NCI-H2029 (cell line): ENCODE measurements at regions not wholly inside any gene's neighbourhood (a gene's known extent, or its start where the extent isn't known, plus 50 kb on each side); places are given as distances from the start of the nearest gene placed in this dataset.
A peak's percentile ranks its signal among the peaks of the same experiment; 100 is the strongest.
"Not testable (repeated sequence)": the region's sequence is repeated elsewhere in the genome, so short reads cannot be mapped to it uniquely, and the experiment has no call there.

Experiments
- DNase-seq: peaks from one replicate; lab custom pipeline; 2025; lab: John Stamatoyannopoulos, UW

DNA sequence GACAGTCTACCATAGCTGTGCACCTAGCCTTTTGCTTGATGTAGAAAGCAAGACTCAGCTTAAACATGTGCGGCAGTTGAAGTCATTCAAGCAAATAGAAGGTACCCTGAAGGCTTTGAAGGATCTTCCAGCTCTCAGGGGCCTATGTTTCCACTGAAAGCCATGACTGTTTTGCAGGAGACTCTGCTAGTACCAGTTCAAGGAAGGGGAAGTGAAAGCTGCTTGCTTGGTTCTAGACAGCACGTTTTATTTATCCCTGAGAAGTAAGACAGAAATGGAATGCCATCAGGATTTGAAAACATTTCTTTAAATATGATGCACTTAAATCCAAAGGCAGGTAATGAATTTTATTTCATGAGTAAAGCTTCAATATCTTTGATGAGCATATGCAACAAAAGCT, 311.4 kb downstream of the PDCD6IP start:
- DNase-seq, result no peak

GRCh38 chr3:34111361-34111760, 312.9 kb downstream of the PDCD6IP start:
- no peak for DNase-seq

DNA sequence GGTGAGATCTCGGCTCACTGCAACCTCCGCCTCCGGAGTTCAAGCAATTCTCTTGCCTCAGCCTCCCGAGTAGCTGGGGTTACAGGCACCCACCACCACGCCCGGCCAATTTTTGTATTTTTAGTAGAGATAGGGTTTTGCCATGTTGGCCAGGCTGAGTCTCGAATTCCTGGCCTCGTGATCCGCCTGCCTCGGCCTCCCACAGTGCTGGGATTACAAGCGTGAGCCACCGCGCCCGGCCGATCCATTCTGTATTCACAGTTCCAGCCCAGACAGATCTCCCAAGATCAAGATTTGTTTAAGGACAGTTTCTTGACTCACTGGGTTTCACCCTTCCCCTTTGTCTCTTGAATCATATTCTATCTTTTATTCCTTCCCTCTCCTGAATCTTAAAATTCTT, 313.8 kb downstream of the PDCD6IP start:
- not testable (repeated sequence) for DNase-seq

- no peak for DNase-seq
Observed at GRCh38 chr3:34131091-34131490, 332.7 kb downstream of the PDCD6IP start.

GRCh38 chr3:34132069-34132692, 333.8 kb downstream of the PDCD6IP start:
- DNase-seq, result no peak

GRCh38 chr3:34139566-34139965, 341.1 kb downstream of the PDCD6IP start:
- DNase-seq, result no peak

DNA sequence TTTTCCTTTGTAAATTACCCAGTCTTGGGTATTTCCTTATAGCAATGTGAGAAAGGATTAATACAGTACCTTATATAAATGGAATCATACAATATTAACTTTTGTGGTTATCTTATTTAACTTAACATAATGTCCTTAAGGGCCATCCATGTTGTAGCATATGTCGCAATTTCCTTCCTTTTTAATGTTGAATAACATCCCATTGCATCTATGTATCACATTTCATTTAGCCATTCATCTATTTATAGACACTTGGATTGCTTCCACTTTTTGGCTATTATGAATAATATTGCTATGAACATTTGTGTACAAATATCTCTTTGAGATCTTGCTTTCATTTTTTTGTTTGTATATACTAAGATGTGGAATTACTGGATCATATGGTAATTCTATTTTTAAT, 342.2 kb downstream of the PDCD6IP start:
- DNase-seq, result peak; percentile 32

DNA sequence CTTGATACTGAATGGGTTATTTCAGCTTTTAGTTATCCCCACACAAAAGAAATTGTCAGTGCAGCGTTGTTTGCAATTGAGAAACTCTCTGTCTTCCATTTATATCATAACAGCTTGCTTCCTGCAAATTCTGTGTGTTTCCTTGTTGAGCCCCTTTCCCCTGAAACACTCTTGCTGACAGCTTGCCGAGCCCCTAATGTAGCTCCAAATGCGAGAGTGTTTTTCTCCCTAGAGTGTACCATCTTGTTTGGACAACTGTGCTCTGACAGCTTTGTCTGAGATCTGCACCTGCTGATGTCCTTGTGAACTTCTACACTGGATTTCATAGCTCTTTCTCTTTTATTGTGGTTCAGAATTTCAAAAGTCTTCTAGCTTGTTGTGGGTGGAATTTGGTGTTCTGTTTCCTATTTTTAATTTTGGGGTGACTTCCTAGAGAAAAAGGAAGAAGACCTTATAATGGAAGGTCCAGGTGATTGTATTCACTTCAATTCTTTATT, 343.5 kb downstream of the PDCD6IP start:
- no peak for DNase-seq

DNA sequence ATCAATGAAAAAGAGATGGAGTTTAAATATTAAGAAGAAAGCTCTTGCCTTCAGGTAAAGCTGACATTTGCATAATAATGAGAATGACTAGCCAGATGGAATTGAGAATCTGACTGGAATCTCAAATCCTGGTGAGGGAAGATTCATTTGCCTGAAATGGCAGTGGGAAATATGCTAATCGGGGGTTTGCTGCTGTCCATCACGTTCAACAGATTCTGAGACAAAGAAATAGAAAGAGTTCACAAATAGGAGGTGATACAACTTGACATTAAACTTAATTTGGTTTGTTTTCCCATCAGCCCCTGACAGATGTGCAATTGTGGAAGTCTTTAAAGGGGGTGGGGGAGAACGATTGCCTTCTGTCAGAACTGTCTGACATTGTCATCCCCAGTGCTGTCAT, 347.4 kb downstream of the PDCD6IP start:
- DNase-seq, result no peak

- no peak for DNase-seq
Observed at GRCh38 chr3:34146596-34146995, 348.2 kb downstream of the PDCD6IP start.

DNA sequence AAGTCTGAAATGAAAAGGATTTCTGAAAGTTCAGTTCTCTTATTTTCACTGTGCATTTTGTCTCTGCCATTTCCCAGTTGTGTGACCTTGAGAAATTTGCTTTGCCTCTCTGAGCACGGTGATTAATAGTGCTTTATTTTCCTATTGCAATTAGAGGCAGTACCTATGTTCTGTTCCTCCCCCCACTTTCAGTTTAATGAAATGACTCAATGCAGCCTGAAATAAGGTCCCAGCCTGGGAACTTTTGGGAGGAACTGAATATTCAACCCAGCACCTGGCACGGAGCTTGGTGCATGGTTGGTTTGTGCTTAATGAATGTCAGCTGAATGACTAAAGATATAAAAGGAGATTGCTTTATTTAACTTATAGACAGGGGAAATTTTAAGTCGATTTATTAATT, 352.6 kb downstream of the PDCD6IP start:
- no peak for DNase-seq

DNA sequence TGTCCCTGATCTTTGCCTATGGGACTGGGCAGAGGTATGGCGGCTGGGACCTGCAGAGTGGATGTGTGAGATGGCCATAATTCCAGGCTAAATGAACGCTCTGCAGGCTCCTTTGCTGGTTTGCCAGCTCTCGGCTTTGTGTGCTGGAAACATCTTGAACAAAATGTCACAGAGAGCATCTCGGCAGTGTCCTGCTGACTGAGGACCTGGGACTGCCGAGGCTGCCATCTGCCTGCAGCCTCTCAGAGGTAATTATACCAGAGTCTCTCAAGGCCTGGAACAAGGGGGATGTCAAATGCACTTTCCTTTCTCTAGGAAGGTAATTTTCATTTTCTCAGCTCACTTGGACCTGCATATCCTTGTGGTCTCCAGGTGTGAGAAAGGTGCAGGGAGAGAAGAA, 354.2 kb downstream of the PDCD6IP start:
- DNase-seq, result no peak

DNA sequence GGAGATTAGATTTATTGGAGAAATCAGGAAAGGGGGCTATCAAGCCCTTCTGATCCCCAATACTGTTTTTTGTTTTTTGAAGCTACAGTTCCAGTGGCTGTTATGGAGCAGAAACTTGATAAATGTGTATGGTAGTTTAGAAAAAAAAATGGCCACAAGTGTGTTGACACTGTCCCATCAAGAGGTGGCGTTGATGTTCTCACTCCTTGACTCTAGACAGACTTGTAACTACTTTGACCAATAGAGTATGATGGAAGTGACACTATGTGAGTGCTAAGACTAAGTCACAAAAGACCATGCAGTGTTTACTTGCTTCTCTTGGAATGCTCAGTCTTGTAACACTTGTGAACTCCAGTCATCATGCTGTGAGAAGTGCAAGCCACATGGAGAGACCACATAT, 356.7 kb downstream of the PDCD6IP start:
- no peak for DNase-seq

- DNase-seq, result no peak
Observed at GRCh38 chr3:34155666-34156065, 357.2 kb downstream of the PDCD6IP start.

GRCh38 chr3:34157491-34157890, 359.1 kb downstream of the PDCD6IP start:
- no peak for DNase-seq

- DNase-seq, result no peak
Observed at GRCh38 chr3:34159613-34160420, 361.4 kb downstream of the PDCD6IP start.

GRCh38 chr3:34169636-34170035, 371.2 kb downstream of the PDCD6IP start:
- not testable (repeated sequence) for DNase-seq

- DNase-seq, result no peak
Observed at GRCh38 chr3:34174740-34175139, 376.3 kb downstream of the PDCD6IP start.

GRCh38 chr3:34175636-34176176, 377.3 kb downstream of the PDCD6IP start:
- no peak for DNase-seq

DNA sequence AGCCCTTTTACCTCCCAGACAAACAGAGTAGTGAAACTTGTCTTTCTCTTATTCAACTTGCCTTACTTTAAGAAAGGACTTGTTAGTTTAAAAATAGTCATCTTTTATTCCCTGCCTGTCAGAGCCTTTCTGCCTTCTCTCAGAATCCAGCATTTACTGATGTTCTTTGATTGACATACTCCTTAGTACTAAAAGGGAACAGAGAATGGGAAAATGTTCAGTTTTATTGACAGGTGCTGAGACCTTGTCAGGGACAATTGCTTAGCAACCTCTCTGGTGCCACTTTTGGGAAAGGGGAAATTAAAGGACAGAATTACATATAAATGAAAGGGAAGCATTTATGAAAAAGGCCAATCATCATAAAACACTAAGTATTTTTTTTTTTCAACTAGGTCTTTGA, 378.3 kb downstream of the PDCD6IP start:
- DNase-seq, result no peak

DNA sequence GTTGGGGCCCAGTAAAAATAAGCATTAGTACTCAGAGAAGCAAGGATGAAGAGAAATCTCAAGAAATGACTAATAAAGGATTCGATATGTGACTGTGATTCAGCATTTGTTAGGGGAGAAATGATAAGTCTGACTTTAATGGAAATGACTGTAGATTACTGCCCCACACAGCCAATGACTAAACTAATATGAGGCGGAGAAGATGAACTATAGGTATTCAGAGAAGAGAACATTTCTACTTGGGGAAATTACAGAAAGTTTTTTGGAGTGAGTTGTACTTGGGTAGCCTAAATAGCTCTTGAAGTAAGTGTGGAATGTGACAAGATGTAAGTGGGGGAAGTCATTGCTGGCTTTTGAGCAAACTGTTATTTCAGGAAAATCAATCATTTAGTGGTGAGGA, 380.0 kb downstream of the PDCD6IP start:
- DNase-seq, result no peak

DNA sequence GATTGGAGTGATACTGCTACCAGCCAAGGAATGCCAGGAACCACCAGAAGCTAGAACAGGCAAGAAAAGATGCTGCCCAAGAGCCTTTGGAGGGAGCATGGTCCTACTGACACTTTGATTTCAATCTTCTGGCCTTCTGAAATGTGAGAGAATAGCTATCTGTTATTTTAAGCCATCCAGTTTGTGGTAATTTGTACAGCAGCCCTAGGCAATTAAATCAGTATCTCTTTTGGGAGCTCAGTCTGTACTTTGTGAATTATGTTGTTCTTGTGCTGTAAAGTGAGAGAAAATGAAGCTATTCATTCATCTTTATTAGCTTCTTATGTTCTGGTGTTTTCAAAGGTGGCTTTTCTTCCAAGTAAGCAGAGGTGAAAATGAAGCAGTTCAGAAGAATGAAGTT, 381.3 kb downstream of the PDCD6IP start:
- DNase-seq, result no peak

- no peak for DNase-seq
Observed at GRCh38 chr3:34180532-34180931, 382.1 kb downstream of the PDCD6IP start.
